Activated CD4-positive, alpha-beta memory T cell treated with anti-CD3 and anti-CD28 coated beads for 36 hours (primary cell): ENCODE measurements at regions not wholly inside any gene's neighbourhood (a gene's known extent, or its start where the extent isn't known, plus 50 kb on each side); places are given as distances from the start of the nearest gene placed in this dataset.

Source experiments
- CTCF ChIA-PET: fragments of 350-600 bp; sonication (Branson Sonifier 250); formaldehyde crosslinking; loops from one replicate; lab custom pipeline; 2021; ENCODE audit warnings: antibody characterized with exemption, inconsistent platforms; lab: Charles Lee
- POLR2A ChIA-PET: fragments of 350-600 bp; sonication (Branson Sonifier 250); formaldehyde crosslinking; loops from one replicate; lab custom pipeline; 2021; ENCODE audit warnings: antibody characterized with exemption; lab: Charles Lee
- DNase-seq: peaks from one replicate; pipeline ENCODE4 v3.0.0-alpha.2; 2020
- H3K27ac Mint-ChIP-seq: one replicate; pipeline ENCODE4 v1.8.0; 2021; ENCODE audit warnings: mixed read lengths
- H3K27me3 Mint-ChIP-seq: one replicate; pipeline ENCODE4 v1.8.0; 2021; ENCODE audit warnings: mixed read lengths
- H3K36me3 Mint-ChIP-seq: one replicate; pipeline ENCODE4 v1.8.0; 2021; ENCODE audit warnings: mixed read lengths
- H3K4me1 Mint-ChIP-seq: one replicate; pipeline ENCODE4 v1.8.0; 2021; ENCODE audit warnings: low read depth, mixed read lengths
- H3K4me3 Mint-ChIP-seq: one replicate; pipeline ENCODE4 v1.8.0; 2021; ENCODE audit warnings: mild to moderate bottlenecking, mixed read lengths
- H3K9me3 Mint-ChIP-seq: one replicate; pipeline ENCODE4 v1.8.0; 2021; ENCODE audit warnings: mixed read lengths
- intact Hi-C: fragments of 100-400 bp; cut with micrococcal nuclease; formaldehyde crosslinking; loops from one replicate; pipeline ENCODE4 v1.15.1; 2023

DNA sequence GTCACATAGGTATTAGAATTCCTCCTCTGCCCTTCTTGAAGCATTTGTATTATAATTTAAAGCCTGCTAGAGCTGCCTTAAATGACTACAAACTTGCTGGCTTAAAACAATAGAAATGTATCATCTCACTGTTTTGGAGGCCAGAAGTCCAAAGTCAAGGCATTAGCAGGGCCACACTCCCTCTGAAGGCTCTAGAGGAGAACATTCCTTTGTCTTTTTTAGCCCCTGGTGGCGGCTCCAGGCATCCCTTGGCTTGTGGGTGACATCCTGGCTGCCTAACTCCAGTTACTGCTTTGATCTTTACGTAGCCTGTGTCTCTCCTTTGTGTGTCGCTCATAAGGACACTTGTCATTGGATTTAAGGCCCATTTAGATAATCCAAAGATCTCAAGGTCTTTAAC, 186.6 kb upstream of the SALL1 start:
- Mint-ChIP-seq H3K4me1 (no peaks in the 10 kb centered on the region), H3K4me3 (no peak overlapping the region), H3K36me3 (no peaks in the 10 kb centered on the region), H3K9me3 (peaks cover 2% of the 10 kb centered on the region), H3K27me3 (no peaks in the 10 kb centered on the region), H3K27ac (no peak overlapping the region)
- ChIA-PET CTCF (no interaction called here), POLR2A (no interaction called here)
- intact Hi-C loops = no loop called here
- no peak for DNase-seq

DNA sequence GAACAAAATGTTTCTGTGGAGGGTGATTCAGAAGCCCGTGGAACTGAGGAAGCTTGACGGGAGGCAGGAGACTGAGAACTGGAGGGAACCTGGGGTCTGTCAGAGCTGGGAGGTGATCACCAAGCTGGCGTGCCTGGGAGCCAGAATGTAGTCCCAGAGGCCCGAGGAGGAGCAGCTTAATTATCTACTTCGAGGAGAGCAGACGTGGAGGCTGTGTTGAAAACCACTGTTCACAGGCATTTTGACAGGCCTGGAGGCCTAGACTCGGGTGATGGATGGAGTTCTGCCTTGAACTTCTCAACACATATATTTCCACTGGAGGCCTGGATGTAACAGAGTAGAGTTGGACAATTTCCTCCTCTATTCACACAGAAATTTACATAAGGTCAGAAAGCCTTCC, 177.7 kb upstream of the SALL1 start:
- no peaks in the 10 kb centered on the region for H3K36me3 Mint-ChIP-seq
- ChIA-PET CTCF (no interaction called here), POLR2A (no interaction called here)
- H3K4me3 Mint-ChIP-seq = no peak overlapping the region
- H3K4me1 Mint-ChIP-seq = no peaks in the 10 kb centered on the region
- intact Hi-C loops = no loop called here
- no peak overlapping the region for H3K27ac Mint-ChIP-seq
- peaks cover 3% of the 10 kb centered on the region for H3K9me3 Mint-ChIP-seq
- no peaks in the 10 kb centered on the region for H3K27me3 Mint-ChIP-seq
- no peak for DNase-seq

DNA sequence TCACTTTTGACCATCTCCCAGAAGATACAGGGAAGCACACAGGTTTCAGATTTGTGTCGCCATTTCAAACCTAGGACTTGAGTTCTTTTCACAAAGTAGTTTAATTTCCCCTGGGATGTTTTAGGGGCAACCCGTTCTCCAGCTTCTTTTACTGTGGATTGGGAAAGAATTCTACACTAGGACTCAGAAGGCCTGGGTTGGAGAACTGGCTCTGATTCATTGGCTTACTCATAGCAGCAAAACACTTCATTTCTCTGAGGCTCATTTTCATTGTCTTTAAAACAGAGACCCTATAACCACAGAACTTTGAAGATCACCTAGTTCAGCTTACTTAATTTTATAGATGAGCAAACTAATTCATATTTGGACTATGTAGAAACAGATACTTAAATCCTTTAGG, 175.9 kb upstream of the SALL1 start:
- Mint-ChIP-seq H3K4me1 (no peaks in the 10 kb centered on the region), H3K4me3 (no peak overlapping the region), H3K36me3 (no peaks in the 10 kb centered on the region), H3K9me3 (peaks cover 4% of the 10 kb centered on the region), H3K27ac (no peak overlapping the region), H3K27me3 (no peaks in the 10 kb centered on the region)
- ChIA-PET POLR2A (no interaction called here), CTCF (no interaction called here)
- no peak for DNase-seq
- intact Hi-C loops = no loop called here

DNA sequence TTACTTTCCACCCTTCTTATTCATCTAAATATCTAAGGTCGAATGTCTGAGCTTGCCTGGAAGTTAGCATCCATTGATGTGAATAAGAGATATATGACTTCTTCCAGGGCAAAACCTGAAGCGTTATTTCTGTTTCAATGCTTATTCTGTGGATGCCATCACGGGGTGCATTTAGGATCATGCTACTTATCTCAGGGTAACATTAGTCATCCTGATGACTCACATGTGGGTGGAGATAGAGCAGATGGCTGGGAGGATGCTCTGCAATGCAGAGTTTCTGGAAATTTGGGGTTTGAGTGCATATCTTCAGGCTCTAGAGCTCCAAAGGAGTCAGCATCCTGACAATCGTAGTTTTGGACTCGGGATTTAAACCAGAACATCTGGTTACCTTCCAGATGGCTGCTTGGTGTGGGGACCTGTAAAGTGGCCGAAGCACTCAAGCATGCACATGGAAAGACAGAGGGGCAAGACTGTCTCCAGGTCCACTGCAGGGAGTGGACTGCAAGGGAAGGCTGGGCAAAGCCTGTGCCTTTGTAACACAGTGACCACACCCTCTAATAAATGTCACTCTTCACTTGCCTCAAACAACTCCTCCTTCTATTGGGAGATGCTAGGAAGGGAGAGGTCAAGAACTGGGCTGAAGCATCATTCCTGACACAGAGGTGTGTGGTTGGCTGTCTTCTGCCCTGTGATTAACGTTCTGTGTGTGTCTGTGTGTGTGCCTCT, 175.2 kb upstream of the SALL1 start:
- ChIA-PET POLR2A (no interaction called here), CTCF (no interaction called here)
- intact Hi-C loops = no loop called here
- Mint-ChIP-seq H3K9me3 (peaks cover 3% of the 10 kb centered on the region), H3K4me3 (no peak overlapping the region), H3K4me1 (no peaks in the 10 kb centered on the region), H3K27ac (no peak overlapping the region), H3K36me3 (no peaks in the 10 kb centered on the region), H3K27me3 (no peaks in the 10 kb centered on the region)
- DNase-seq = no peak

DNA sequence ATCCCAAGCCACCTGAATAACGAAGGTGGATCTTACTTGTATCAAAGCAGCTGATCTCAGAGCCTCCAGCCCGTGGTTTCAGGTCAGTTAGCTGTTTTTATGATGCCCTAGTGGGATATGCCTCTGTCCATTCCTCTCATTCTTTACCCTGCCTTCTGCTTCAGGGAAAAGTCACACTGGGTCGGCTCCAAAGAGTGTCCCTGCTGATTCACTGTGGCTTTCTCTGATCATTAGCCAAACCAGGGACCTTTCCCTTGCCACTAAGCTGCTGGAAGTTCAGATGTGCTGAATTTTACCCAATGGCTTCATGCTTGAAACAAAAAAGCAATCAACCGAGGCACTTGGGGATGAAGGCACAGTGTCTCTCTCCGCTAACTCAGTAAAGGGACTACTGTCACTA, 170.2 kb upstream of the SALL1 start:
- intact Hi-C loops = no loop called here
- H3K4me3 Mint-ChIP-seq = no peak overlapping the region
- H3K4me1 Mint-ChIP-seq = no peaks in the 10 kb centered on the region
- H3K27me3 Mint-ChIP-seq = no peaks in the 10 kb centered on the region
- H3K9me3 Mint-ChIP-seq = peaks cover 1% of the 10 kb centered on the region
- no peak for DNase-seq
- no peaks in the 10 kb centered on the region for H3K36me3 Mint-ChIP-seq
- POLR2A ChIA-PET = no interaction called here
- no peak overlapping the region for H3K27ac Mint-ChIP-seq
- CTCF ChIA-PET = no interaction called here

DNA sequence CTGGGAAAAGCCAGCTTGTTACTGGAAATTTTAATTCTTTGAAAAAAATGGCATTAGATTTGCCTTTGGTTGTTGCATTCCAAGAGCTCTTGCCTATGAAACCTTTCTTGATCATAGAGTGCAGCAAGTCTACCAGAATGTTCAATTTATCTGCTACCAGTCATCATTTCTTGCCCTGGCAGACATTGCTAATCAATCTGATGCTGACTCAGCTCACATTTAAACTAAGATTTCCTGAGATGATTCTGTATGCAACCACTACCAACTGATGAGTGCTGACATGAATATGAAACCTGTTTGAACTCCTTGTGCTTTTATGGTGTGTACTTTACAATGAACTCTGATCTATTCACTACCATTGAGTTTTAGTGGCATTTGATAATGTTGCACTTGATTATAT, 166.5 kb upstream of the SALL1 start:
- Mint-ChIP-seq H3K36me3 (no peaks in the 10 kb centered on the region), H3K4me3 (no peak overlapping the region), H3K4me1 (no peaks in the 10 kb centered on the region), H3K27me3 (no peaks in the 10 kb centered on the region), H3K27ac (no peak overlapping the region), H3K9me3 (no peaks in the 10 kb centered on the region)
- intact Hi-C loops = no loop called here
- DNase-seq = no peak
- POLR2A ChIA-PET = no interaction called here
- CTCF ChIA-PET = no interaction called here

DNA sequence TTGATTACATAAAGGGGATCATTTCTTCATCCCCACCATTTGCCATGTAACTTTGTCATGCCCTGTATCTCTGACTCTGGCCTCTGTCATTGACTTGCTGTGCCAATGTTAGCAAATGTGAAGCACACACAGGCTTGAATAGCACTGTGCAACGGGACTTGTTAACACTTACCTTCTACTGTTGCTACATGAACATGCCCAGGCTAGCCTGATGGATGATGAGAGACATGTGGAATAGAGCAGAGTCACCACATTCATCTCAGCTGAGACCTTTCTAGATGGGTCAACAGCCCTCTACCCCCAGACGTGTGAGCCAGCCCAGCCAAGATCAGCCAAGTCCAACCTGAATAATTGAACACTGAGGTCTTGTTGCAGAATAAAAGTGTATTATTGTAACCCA, 162.1 kb upstream of the SALL1 start:
- Mint-ChIP-seq H3K9me3 (no peaks in the 10 kb centered on the region), H3K27ac (no peak overlapping the region), H3K36me3 (no peaks in the 10 kb centered on the region), H3K27me3 (no peaks in the 10 kb centered on the region), H3K4me1 (no peaks in the 10 kb centered on the region), H3K4me3 (no peak overlapping the region)
- CTCF ChIA-PET = no interaction called here
- POLR2A ChIA-PET = no interaction called here
- no peak for DNase-seq
- intact Hi-C loops = no loop called here

DNA sequence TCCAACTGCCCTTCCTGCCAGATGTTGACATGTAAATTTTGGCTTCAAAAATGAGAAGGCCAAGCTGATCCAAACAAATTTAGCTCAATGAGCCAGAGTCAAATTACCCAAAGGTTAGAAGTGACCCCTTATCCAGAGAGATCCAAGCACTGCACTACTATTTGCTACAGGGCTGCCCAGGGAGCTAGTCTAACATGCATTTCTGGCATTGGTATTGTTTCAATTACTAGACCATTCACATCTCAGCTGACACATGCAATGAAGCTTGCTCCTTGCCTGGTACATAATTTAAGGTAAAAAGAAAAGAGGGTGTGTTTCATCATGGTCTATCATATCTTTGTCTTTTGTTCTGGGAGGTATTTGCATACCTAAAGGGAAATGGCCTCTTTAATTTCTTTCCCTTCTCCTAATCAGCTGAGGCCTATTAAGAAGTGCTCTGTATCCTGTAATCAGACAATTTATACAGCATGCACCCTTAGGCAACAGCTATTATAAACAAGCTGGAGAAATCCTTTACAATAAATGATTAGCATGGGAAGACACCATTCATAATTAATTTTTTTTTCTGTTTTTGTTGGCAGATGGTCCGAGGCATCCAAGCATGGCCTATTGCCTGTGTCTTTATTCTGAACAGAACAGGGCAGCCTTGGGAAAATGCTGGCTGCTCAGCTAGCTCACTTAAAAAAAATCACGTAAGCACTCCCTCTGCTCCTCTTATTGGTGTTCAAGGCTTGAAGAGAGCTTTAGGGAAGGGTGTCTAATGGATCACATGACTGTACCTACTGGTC, 161.5 kb upstream of the SALL1 start:
- Mint-ChIP-seq H3K27me3 (no peaks in the 10 kb centered on the region), H3K4me3 (no peak overlapping the region), H3K36me3 (no peaks in the 10 kb centered on the region), H3K4me1 (no peaks in the 10 kb centered on the region), H3K27ac (no peak overlapping the region), H3K9me3 (no peaks in the 10 kb centered on the region)
- DNase-seq = no peak
- POLR2A ChIA-PET = no interaction called here
- intact Hi-C loops = no loop called here
- CTCF ChIA-PET = no interaction called here

DNA sequence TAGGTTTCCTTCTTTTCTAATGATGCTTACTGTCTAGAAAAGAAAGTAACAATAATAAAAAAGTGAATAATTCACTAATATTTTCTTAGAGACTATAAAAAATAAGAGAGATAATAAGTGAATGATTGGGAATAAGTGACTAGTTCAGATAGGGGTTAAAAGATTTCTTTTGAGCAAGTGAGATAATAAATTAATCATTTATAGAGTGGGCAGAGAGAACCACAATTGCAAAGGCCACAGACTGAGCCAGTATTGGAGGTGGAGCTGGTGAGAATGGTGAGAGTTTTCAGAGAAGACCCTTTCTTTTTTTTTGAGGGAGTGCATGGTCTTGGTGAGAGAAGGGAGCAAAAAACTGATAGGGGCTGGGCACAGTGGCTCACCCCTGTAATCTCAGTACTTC, 159.1 kb upstream of the SALL1 start:
- DNase-seq = no peak
- no peaks in the 10 kb centered on the region for H3K36me3 Mint-ChIP-seq
- POLR2A ChIA-PET = no interaction called here
- intact Hi-C loops = no loop called here
- no peaks in the 10 kb centered on the region for H3K9me3 Mint-ChIP-seq
- no peaks in the 10 kb centered on the region for H3K4me1 Mint-ChIP-seq
- no peak overlapping the region for H3K4me3 Mint-ChIP-seq
- H3K27me3 Mint-ChIP-seq = no peaks in the 10 kb centered on the region
- no peak overlapping the region for H3K27ac Mint-ChIP-seq
- CTCF ChIA-PET = no interaction called here

DNA sequence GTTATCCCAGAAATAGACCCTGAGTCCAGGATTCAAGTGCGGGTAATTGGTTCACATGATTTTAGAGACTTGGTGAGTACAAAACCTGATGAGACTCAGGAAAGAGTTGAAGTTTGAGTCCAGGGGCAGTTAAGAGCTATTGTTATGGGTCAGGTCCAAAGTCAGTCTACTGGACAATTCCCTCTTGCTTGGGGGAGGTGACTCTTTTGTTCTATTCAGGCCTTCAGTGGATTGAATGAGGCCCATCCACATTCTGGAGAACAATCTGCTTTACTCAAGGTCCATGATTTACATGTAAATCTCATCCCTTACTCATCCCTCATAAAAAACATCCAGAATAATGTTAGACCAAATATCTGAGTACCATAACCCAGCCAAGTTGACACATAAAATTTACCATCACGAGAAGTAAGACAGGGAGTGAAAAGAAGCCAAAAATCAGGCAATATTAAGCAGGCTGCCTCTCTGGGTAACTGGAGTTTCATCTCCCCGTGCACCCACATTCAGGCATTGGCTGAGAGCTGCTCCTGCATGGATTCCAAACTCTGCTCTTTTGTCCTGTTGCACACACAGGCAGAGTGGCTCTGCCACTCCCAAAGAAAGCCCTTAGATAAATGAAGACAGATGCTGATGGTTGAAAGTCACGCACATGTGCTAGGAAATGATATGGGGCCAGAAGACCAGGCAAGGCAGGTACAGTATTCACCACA, 156.0 kb upstream of the SALL1 start:
- intact Hi-C loops = no loop called here
- no peak overlapping the region for H3K4me3 Mint-ChIP-seq
- POLR2A ChIA-PET = no interaction called here
- no peak overlapping the region for H3K27ac Mint-ChIP-seq
- no peak for DNase-seq
- CTCF ChIA-PET = no interaction called here
- no peaks in the 10 kb centered on the region for H3K9me3 Mint-ChIP-seq
- no peaks in the 10 kb centered on the region for H3K36me3 Mint-ChIP-seq
- H3K4me1 Mint-ChIP-seq = no peaks in the 10 kb centered on the region
- no peaks in the 10 kb centered on the region for H3K27me3 Mint-ChIP-seq

DNA sequence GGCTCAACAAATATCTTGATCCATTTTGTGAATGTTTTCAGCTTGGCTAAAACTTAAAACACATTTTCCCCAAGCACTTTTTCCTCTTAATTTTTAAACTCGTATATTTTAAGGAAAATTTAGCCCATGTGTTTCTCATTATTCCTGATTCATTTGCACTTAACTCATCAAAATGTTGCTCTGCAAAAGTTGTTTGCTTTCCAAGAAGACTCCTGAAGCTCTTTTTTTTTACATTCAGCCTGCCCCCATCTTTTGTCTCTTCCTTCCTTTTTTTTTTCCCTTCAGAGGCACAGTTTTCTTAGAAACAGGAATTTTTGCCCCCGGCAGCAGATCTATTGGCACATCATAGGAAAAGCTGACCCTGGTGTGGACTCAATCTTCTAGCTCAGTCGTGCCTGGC, 155.0 kb upstream of the SALL1 start:
- intact Hi-C loops = no loop called here
- Mint-ChIP-seq H3K9me3 (no peaks in the 10 kb centered on the region), H3K27ac (no peak overlapping the region), H3K36me3 (no peaks in the 10 kb centered on the region), H3K4me3 (no peak overlapping the region), H3K4me1 (no peaks in the 10 kb centered on the region), H3K27me3 (no peaks in the 10 kb centered on the region)
- ChIA-PET POLR2A (no interaction called here), CTCF (no interaction called here)
- DNase-seq = no peak

DNA sequence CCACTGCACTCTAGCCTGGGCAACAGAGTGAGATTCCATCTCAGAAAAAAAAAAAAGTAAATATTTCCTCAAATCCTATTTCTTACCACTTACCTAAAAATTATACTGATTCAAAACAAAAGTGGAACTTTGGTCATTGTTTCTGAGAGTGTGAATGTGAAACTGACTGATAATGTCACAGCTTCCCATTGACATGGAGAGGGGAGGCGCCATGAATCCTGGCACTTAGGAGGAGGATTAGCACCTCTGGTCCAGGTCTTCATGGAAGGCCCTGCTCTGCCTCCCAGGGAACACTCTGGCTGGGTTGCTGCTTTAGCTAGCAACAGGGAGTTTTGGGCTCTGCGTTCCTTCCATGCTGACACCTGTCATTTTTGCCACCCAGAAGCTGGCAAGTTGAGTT, 154.3 kb upstream of the SALL1 start:
- no peaks in the 10 kb centered on the region for H3K27me3 Mint-ChIP-seq
- DNase-seq = no peak
- H3K4me1 Mint-ChIP-seq = no peaks in the 10 kb centered on the region
- H3K9me3 Mint-ChIP-seq = no peaks in the 10 kb centered on the region
- intact Hi-C loops = no loop called here
- H3K27ac Mint-ChIP-seq = no peak overlapping the region
- no peak overlapping the region for H3K4me3 Mint-ChIP-seq
- ChIA-PET CTCF (no interaction called here), POLR2A (no interaction called here)
- no peaks in the 10 kb centered on the region for H3K36me3 Mint-ChIP-seq
